Uterus (tissue), 3 donors: ENCODE measurements at regions not wholly inside any gene's neighbourhood (a gene's known extent, or its start where the extent isn't known, plus 50 kb on each side); places are given as distances from the start of the nearest gene placed in this dataset.

ENCODE experiments used
- DNase-seq, 2 donors: peaks; one replicate each; pipeline ENCODE4 v3.0.0-alpha.2; 2019 to 2020
- H3K27ac ChIP-seq, 2 donors: fragments of 200-600 bp; sonication (generic); 1 replicate in 1 of 2; 2 replicates in 1 of 2; pipeline ENCODE4 v1.5.1; 2016 to 2018
- H3K27me3 ChIP-seq, 2 donors: fragments of 200-600 bp; sonication (generic); one replicate each; pipeline ENCODE4 v1.5.1; 2018 to 2019; ENCODE audit warnings: control low read depth in 1 of 2
- H3K36me3 ChIP-seq, 2 donors: fragments of 200-600 bp; sonication (generic); one replicate each; pipeline ENCODE4 v1.5.1; 2019; ENCODE audit warnings: control low read depth in 1 of 2
- H3K4me1 ChIP-seq, 2 donors: fragments of 200-600 bp; sonication (generic); one replicate each; pipeline ENCODE4 v1.5.1; 2018 to 2019; ENCODE audit warnings: control low read depth in 1 of 2
- H3K4me3 ChIP-seq, 2 donors: fragments of 200-600 bp; sonication (generic); 1 replicate in 1 of 2; 2 replicates in 1 of 2; pipeline ENCODE4 v1.5.1; 2018 to 2019; ENCODE audit warnings: mild to moderate bottlenecking in 1 of 2
- H3K9me3 ChIP-seq, 2 donors: fragments of 200-600 bp; sonication (generic); one replicate each; pipeline ENCODE4 v1.5.1; 2019; ENCODE audit warnings: control low read depth in 1 of 2
- POLR2A ChIP-seq, 2 donors: fragments of 450-650 bp; IDR thresholded peaks; one replicate each; pipeline ENCODE4 v1.6.1; 2016; ENCODE audit warnings: antibody characterized with exemption in 2 of 2, mild to moderate bottlenecking in 1 of 2, moderate library complexity in 1 of 2
- intact Hi-C: fragments of 100-400 bp; cut with DNase I; formaldehyde crosslinking; loops from one replicate; pipeline ENCODE4 v1.15.1; 2023; ENCODE audit warnings: low total_unique reads
- TF ChIP-seq, protein P1 (sequence below), 4 experiments: fragments of 200-600 bp in 2 of 4; fragments of 450-650 bp in 2 of 4; sonication (generic) in 2 of 4; IDR thresholded peaks; one replicate each; pipeline ENCODE4 v1.5.1; 2016 to 2019; ENCODE audit warnings: antibody characterized with exemption in 4 of 4, mild to moderate bottlenecking in 2 of 4, moderate library complexity in 1 of 4
- donor health status: DM: yes; HTN: yes; CAD: no.

GRCh38 chr6:55997223-55997874, 122.0 kb upstream of the BMP5 start:
- Histone ChIP-seq H3K27ac (no peak overlapping the region), H3K36me3 (no peaks in the 10 kb centered on the region), H3K4me3 (no peak overlapping the region), H3K9me3 (no peaks in the 10 kb centered on the region), H3K4me1 (no peaks in the 10 kb centered on the region), H3K27me3 (no peaks in the 10 kb centered on the region)
- no peak for TF ChIP-seq POLR2A (IDR thresholded peaks at IDR 0.05)
- TF ChIP-seq, protein P1, sequence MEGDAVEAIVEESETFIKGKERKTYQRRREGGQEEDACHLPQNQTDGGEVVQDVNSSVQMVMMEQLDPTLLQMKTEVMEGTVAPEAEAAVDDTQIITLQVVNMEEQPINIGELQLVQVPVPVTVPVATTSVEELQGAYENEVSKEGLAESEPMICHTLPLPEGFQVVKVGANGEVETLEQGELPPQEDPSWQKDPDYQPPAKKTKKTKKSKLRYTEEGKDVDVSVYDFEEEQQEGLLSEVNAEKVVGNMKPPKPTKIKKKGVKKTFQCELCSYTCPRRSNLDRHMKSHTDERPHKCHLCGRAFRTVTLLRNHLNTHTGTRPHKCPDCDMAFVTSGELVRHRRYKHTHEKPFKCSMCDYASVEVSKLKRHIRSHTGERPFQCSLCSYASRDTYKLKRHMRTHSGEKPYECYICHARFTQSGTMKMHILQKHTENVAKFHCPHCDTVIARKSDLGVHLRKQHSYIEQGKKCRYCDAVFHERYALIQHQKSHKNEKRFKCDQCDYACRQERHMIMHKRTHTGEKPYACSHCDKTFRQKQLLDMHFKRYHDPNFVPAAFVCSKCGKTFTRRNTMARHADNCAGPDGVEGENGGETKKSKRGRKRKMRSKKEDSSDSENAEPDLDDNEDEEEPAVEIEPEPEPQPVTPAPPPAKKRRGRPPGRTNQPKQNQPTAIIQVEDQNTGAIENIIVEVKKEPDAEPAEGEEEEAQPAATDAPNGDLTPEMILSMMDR (IDR thresholded peaks at IDR 0.05) = no peak
- no peak for DNase-seq
- intact Hi-C loops = no loop called here

DNA sequence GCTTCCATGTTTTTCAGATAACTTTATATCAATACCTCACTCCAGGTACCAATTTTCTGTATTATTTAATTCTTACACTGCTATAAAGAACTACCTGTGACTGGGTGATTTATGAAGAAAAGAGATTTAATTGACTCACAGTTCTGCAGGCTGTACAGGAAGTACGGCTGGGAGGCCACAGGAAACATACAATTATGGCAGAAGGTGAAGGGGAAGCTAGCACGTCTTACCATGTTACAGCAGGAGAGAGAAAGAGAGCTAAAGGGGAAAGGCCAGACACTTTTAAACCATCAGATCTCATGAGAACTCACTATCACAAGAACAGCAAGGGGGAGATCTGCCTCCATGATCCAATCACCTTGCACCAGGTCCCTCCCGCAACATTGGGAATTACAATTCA, 119.1 kb upstream of the BMP5 start:
- Histone ChIP-seq H3K36me3 (no peaks in the 10 kb centered on the region), H3K4me3 (no peak overlapping the region), H3K27me3 (no peaks in the 10 kb centered on the region), H3K4me1 (no peaks in the 10 kb centered on the region), H3K27ac (no peak overlapping the region), H3K9me3 (no peaks in the 10 kb centered on the region)
- DNase-seq = no peak
- intact Hi-C loops = no loop called here
- TF ChIP-seq POLR2A (IDR thresholded peaks at IDR 0.05) = no peak

- no peaks in the 10 kb centered on the region for H3K9me3 ChIP-seq
- DNase-seq = no peak
- H3K27ac ChIP-seq = no peak overlapping the region
- H3K27me3 ChIP-seq = no peaks in the 10 kb centered on the region
- no peaks in the 10 kb centered on the region for H3K4me1 ChIP-seq
- no peaks in the 10 kb centered on the region for H3K36me3 ChIP-seq
- intact Hi-C loops = no loop called here
- no peak for TF ChIP-seq POLR2A (IDR thresholded peaks at IDR 0.05)
- TF ChIP-seq, protein P1 (IDR thresholded peaks at IDR 0.05) = no peak
- H3K4me3 ChIP-seq = no peak overlapping the region
Observed at GRCh38 chr6:55993418-55993817, 118.0 kb upstream of the BMP5 start.

DNA sequence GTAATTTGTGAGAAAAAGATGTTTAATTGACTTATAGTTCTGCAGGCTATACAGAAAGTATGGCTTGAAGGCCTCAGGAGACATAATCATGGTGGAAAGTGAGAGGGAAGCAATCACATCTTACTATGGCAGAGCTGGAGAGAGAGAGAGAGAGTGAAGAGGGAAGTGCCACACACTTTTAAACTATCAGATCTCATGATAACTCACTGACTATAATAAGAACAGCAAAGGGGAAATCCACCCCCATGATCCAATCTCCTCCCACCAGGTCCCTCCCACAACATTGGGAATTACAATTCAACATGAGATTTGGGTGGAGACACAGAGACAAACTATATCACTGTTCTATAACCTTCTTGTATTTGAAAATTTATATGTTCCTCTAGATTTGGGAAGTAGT, 117.2 kb upstream of the BMP5 start:
- no peak for DNase-seq
- H3K9me3 ChIP-seq = no peaks in the 10 kb centered on the region
- TF ChIP-seq, protein P1 (IDR thresholded peaks at IDR 0.05) = no peak
- TF ChIP-seq POLR2A (IDR thresholded peaks at IDR 0.05) = no peak
- no peaks in the 10 kb centered on the region for H3K27me3 ChIP-seq
- H3K4me3 ChIP-seq = no peak overlapping the region
- H3K4me1 ChIP-seq = no peaks in the 10 kb centered on the region
- intact Hi-C loops = no loop called here
- H3K36me3 ChIP-seq = no peaks in the 10 kb centered on the region
- H3K27ac ChIP-seq = no peak overlapping the region

DNA sequence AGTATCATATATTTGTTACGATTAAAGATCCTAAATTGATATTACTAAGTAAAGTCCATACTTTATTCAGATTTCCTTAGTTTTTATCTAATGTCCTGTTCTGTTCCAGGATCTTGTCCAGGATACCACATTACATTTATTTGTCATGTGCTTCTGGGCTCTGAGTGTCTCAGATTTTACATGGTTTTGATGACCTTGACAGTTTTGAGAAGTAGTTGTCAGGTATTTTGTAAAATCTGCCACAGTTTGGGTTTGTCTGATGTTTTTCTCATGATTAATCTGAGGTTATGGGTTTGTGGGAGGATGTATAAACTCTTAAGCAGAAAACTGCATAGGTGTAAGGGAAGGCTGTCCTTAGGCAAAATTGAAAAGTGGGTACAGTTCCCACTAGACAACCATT, 109.9 kb upstream of the BMP5 start:
- intact Hi-C loops = no loop called here
- Histone ChIP-seq H3K27me3 (peaks cover 0 to 3% of the 10 kb centered on the region in 2 donors), H3K4me3 (no peak overlapping the region), H3K4me1 (no peaks in the 10 kb centered on the region), H3K9me3 (no peaks in the 10 kb centered on the region), H3K36me3 (no peaks in the 10 kb centered on the region), H3K27ac (no peak overlapping the region)
- TF ChIP-seq, protein P1 (IDR thresholded peaks at IDR 0.05) = no peak
- no peak for TF ChIP-seq POLR2A (IDR thresholded peaks at IDR 0.05)
- no peak for DNase-seq

- H3K27me3 ChIP-seq = peaks cover 0 to 3% of the 10 kb centered on the region in 2 donors
- TF ChIP-seq, protein P1 (IDR thresholded peaks at IDR 0.05) = no peak
- no peaks in the 10 kb centered on the region for H3K9me3 ChIP-seq
- intact Hi-C loops = loop anchor here (5.0 kb wide), 1 partner anchor 308 kb away; no protein-coding TSS in a partner anchor
- H3K4me3 ChIP-seq = no peak overlapping the region
- H3K27ac ChIP-seq = no peak overlapping the region
- H3K36me3 ChIP-seq = no peaks in the 10 kb centered on the region
- no peaks in the 10 kb centered on the region for H3K4me1 ChIP-seq
- DNase-seq = no peak
Observed at GRCh38 chr6:55983861-55984260, 108.5 kb upstream of the BMP5 start.
